ENCODE measurements at regions not wholly inside any gene's neighbourhood (a gene's known extent, or its start where the extent isn't known, plus 50 kb on each side); places are given as distances from the start of the nearest gene placed in this dataset.

DNA sequence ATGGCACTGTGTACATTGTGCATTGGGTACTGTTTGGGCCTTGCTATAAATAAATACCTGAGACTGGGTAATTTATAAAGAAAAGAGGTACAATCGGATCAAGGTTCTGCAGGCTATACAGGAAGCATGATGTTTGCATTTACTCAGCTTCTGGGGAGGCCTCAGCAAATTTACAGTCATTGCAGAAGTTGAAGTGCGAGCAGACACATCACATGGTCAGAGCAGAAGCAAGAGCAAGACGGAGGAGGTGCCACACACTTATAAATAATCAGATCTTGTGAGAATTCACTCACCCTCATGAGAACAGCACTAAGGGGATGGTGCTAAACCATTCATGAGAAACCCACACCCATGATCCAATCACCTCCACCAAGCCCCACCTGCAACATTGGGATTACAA is 505.0 kb downstream of the ARAP2 start:
- WGBS, result 57% methylated on average over 3 of the region's 3 CpGs
- no peak for DNase-seq (ENCODE audit: low spot score)
- H3K4me3 ChIP-seq, result no peak overlapping the region
- no peak for TF ChIP-seq POLR2AphosphoS5 (IDR thresholded peaks at IDR 0.05)
- TF ChIP-seq, protein P1, sequence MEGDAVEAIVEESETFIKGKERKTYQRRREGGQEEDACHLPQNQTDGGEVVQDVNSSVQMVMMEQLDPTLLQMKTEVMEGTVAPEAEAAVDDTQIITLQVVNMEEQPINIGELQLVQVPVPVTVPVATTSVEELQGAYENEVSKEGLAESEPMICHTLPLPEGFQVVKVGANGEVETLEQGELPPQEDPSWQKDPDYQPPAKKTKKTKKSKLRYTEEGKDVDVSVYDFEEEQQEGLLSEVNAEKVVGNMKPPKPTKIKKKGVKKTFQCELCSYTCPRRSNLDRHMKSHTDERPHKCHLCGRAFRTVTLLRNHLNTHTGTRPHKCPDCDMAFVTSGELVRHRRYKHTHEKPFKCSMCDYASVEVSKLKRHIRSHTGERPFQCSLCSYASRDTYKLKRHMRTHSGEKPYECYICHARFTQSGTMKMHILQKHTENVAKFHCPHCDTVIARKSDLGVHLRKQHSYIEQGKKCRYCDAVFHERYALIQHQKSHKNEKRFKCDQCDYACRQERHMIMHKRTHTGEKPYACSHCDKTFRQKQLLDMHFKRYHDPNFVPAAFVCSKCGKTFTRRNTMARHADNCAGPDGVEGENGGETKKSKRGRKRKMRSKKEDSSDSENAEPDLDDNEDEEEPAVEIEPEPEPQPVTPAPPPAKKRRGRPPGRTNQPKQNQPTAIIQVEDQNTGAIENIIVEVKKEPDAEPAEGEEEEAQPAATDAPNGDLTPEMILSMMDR (IDR thresholded peaks at IDR 0.05), result no peak
- no peak for TF ChIP-seq POLR2A (IDR thresholded peaks at IDR 0.05)
- intact Hi-C loops (cut with DNase I), result no loop called here
- H3K27ac ChIP-seq, result no peak overlapping the region
- no peaks in the 10 kb centered on the region for H3K9me3 ChIP-seq
- H3K36me3 ChIP-seq, result no peaks in the 10 kb centered on the region
- no peaks in the 10 kb centered on the region for H3K27me3 ChIP-seq (replicated peaks; ENCODE audit: insufficient read depth)
- no peaks in the 10 kb centered on the region for H3K4me1 ChIP-seq (replicated peaks)

DNA sequence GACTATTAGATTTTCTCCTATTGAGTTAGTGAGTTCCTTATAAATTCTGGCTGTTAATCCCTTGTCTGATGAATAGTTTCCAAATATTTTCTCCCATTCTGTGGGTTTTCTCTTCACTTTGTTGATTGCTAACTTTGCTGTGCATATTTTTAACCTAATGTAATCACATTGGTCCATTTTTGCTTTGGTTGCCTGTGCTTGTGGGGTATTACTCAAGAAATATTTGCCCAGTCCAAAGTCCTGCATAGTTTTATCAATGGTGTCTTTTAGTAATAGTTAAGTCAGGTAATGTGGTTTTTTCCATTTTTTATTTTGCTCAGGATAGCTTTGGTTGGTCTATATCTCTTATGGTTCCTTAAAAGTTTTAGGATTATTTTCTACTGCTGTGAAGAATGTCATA is 490.3 kb downstream of the ARAP2 start:
- H3K36me3 ChIP-seq, result no peaks in the 10 kb centered on the region
- H3K27ac ChIP-seq, result no peak overlapping the region
- no peaks in the 10 kb centered on the region for H3K4me1 ChIP-seq (replicated peaks)
- H3K9me3 ChIP-seq, result no peaks in the 10 kb centered on the region
- TF ChIP-seq, protein P1 (IDR thresholded peaks at IDR 0.05), result no peak
- no peak for TF ChIP-seq POLR2AphosphoS5 (IDR thresholded peaks at IDR 0.05)
- TF ChIP-seq POLR2A (IDR thresholded peaks at IDR 0.05), result no peak
- no peaks in the 10 kb centered on the region for H3K27me3 ChIP-seq (replicated peaks; ENCODE audit: insufficient read depth)
- H3K4me3 ChIP-seq, result no peak overlapping the region
- no peak for DNase-seq (ENCODE audit: low spot score)
- intact Hi-C loops (cut with DNase I), result no loop called here

DNA sequence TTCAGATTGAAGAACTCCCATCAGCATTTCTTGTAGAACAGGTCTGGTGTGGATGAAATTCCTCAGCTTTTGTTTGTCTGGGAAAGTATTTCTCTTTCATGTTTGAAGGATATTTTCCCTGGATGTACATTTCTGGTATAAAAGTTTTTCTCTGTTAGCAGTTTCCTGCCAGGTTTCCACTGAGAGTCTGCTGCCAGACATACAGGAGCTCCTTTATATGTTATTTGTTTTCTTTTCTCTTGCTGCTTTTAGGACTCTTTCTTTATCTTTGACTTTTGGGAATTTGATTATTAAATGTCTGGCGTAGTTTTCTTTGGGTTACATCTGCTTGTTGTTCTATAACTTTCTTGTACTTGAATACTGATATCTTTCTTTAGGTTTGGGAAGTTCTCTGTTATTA is 486.5 kb downstream of the ARAP2 start:
- no peaks in the 10 kb centered on the region for H3K4me1 ChIP-seq (replicated peaks)
- DNase-seq (ENCODE audit: low spot score), result no peak
- 41% methylated on average over 1 of the region's 1 CpG for WGBS
- H3K27me3 ChIP-seq (replicated peaks; ENCODE audit: insufficient read depth), result no peaks in the 10 kb centered on the region
- H3K9me3 ChIP-seq, result no peaks in the 10 kb centered on the region
- no peak overlapping the region for H3K27ac ChIP-seq
- H3K4me3 ChIP-seq, result no peak overlapping the region
- intact Hi-C loops (cut with DNase I), result no loop called here
- TF ChIP-seq POLR2A (IDR thresholded peaks at IDR 0.05), result no peak
- TF ChIP-seq, protein P1 (IDR thresholded peaks at IDR 0.05), result no peak
- no peak for TF ChIP-seq POLR2AphosphoS5 (IDR thresholded peaks at IDR 0.05)
- H3K36me3 ChIP-seq, result no peaks in the 10 kb centered on the region

DNA sequence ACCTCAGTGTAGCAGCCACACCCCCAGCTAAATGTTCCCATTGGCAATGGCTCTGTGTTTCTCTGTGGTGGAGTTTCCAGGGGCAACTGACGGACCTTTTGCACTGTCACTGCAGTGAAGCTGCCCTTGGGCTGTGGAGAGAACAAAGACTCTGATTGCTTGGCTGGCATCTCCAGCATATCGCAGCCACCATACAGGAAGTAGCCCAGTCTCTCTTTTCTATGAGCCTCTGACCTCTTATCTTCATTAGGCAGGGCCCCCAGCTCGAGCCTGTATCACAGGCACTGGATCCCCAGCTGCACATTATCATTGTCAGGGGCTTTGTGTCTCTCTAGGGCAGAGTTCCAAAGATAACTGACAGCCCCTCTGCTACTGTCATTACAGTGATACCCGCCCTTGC is 483.5 kb downstream of the ARAP2 start:
- TF ChIP-seq, protein P1 (IDR thresholded peaks at IDR 0.05), result no peak
- TF ChIP-seq POLR2AphosphoS5 (IDR thresholded peaks at IDR 0.05) (no peak), POLR2A (IDR thresholded peaks at IDR 0.05) (no peak)
- H3K4me3 ChIP-seq, result no peak overlapping the region
- WGBS, result 80% methylated on average over 4 of the region's 4 CpGs
- H3K4me1 ChIP-seq (replicated peaks), result no peaks in the 10 kb centered on the region
- intact Hi-C loops (cut with DNase I), result no loop called here
- no peaks in the 10 kb centered on the region for H3K36me3 ChIP-seq
- no peak for DNase-seq (ENCODE audit: low spot score)
- H3K9me3 ChIP-seq, result no peaks in the 10 kb centered on the region
- no peaks in the 10 kb centered on the region for H3K27me3 ChIP-seq (replicated peaks; ENCODE audit: insufficient read depth)
- no peak overlapping the region for H3K27ac ChIP-seq

DNA sequence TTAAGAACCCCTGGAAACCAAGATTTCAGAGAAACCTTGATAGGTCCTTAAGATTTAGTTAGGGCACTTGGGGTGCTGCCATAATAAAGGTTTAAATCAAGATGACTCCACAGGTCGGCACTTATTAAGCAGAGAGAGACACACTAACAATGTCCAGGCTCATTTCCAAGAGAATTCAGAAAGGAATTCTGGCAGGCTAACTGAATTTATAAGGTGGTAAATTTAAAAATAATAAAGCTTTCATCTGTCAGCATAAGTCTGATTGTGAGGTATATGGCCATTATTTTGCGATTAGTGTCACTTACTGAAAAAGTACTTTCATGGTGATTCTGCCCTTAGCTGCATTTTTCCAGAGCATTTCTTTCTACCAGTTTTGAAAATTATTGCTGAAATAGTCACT is 472.7 kb downstream of the ARAP2 start:
- intact Hi-C loops (cut with DNase I), result no loop called here

More for the DNA sequence above, 472.7 kb downstream of the ARAP2 start:
- Histone ChIP-seq H3K9me3 (no peaks in the 10 kb centered on the region), H3K4me1 (replicated peaks) (no peaks in the 10 kb centered on the region), H3K27me3 (replicated peaks; ENCODE audit: insufficient read depth) (no peaks in the 10 kb centered on the region), H3K27ac (no peak overlapping the region), H3K36me3 (no peaks in the 10 kb centered on the region), H3K4me3 (no peak overlapping the region)
- TF ChIP-seq POLR2AphosphoS5 (IDR thresholded peaks at IDR 0.05), result no peak
- TF ChIP-seq POLR2A (IDR thresholded peaks at IDR 0.05), result no peak
- TF ChIP-seq, protein P1 (IDR thresholded peaks at IDR 0.05), result no peak
- no peak for DNase-seq (ENCODE audit: low spot score)
- 17% methylated on average over 2 of the region's 2 CpGs for whole genome bisulfite sequencing
